PC-9 (cell line): ENCODE measurements at regions not wholly inside any gene's neighbourhood (a gene's known extent, or its start where the extent isn't known, plus 50 kb on each side); places are given as distances from the start of the nearest gene placed in this dataset.

Source experiments
- CTCF ChIP-seq: fragments of 200-600 bp; sonication (generic); conservative IDR thresholded peaks from 2 replicates; pipeline ENCODE4 v1.6.1; 2017; ENCODE audit warnings: mixed run types, antibody characterized with exemption, mild to moderate bottlenecking, moderate library complexity
- EZH2 ChIP-seq: fragments of 200-600 bp; sonication (generic); IDR thresholded peaks from 2 replicates; pipeline ENCODE4 v1.8.0; 2017; ENCODE audit warnings: antibody characterized with exemption, low read depth

- TF ChIP-seq EZH2 (no peak), CTCF (no peak)
These were observed 1196.2 kb upstream of the TENM4 start for GRCh38 chr11:80636999-80637398.
